HepG2 (cell line): ENCODE measurements at regions not wholly inside any gene's neighbourhood (a gene's known extent, or its start where the extent isn't known, plus 50 kb on each side); places are given as distances from the start of the nearest gene placed in this dataset.

ENCODE experiments used
- ATAC-seq: fragments of 200-7000 bp; cut with Tn5 transposase; 3 replicates; pipeline ENCODE4 v1.9.1; 2020; ENCODE audit warnings: mild to moderate bottlenecking, moderate library complexity
- BruUV-seq: library from RNA; stranded (reverse); fragments of 400-500 nt; replicated peaks from 2 replicates; lab custom pipeline; 2021; lab: Mats Ljungman, UMichigan
- CTCF ChIA-PET: fragments of 300-600 bp; formaldehyde crosslinking; extraction: SDS; loops from one replicate; lab custom pipeline; 2021; ENCODE audit warnings: low total read pairs, inconsistent platforms, low intra/inter-chr PET ratio; lab: Yijun Ruan, JAX
- POLR2A ChIA-PET: fragments of 350-600 bp; sonication (Branson Sonifier 250); formaldehyde crosslinking; loops from one replicate; lab custom pipeline; 2020; ENCODE audit warnings: antibody characterized with exemption, inconsistent platforms; lab: Yijun Ruan, JAX
- DNase-seq: peaks from one replicate; pipeline ENCODE4 v3.0.0-alpha.2; 2015; ENCODE audit warnings: low spot score
- FAIRE-seq: peaks from 3 replicates; lab custom pipeline; 2011; peaks lifted over from hg19 to GRCh38; lab: Jason Lieb, UNC
- H2AFZ ChIP-seq: one replicate; pipeline ENCODE4 v1.6.1; 2011; ENCODE audit warnings: low read length, inconsistent platforms
- H3K27ac ChIP-seq: fragments of 300-600 bp; 3 replicates; pipeline ENCODE4 v1.8.0; 2011; ENCODE audit warnings: mixed run types, mild to moderate bottlenecking, mixed read lengths, low read length, inconsistent platforms; ENCODE audit not compliant: insufficient read depth; ENCODE audit errors: extremely low read length
- H3K27me3 ChIP-seq, 2 experiments: fragments of 200-600 bp in 1 of 2; 2 replicates in 1 of 2; 3 replicates in 1 of 2; pipeline versions ENCODE4 v1.6.0 to v1.8.0; 2011; ENCODE audit warnings: low read length in 2 of 2, mild to moderate bottlenecking in 2 of 2, moderate library complexity in 2 of 2, inconsistent platforms in 1 of 2; ENCODE audit not compliant: insufficient read depth in 2 of 2, control insufficient read depth in 1 of 2
- H3K36me3 ChIP-seq, 2 experiments: fragments of 200-600 bp in 1 of 2; replicated peaks in 1 of 2; 2 replicates in 1 of 2; 3 replicates in 1 of 2; pipeline versions ENCODE4 v1.5.1 to v1.8.0; 2011; ENCODE audit warnings: low read length in 2 of 2, inconsistent platforms in 1 of 2; ENCODE audit not compliant: insufficient read depth in 2 of 2, control insufficient read depth in 1 of 2
- H3K4me1 ChIP-seq: 2 replicates; pipeline ENCODE4 v1.5.1; 2012; ENCODE audit warnings: low read length, inconsistent platforms; ENCODE audit not compliant: insufficient read depth
- H3K4me2 ChIP-seq: 2 replicates; pipeline ENCODE4 v1.6.0; 2011; ENCODE audit warnings: low read depth, low read length, inconsistent platforms
- H3K4me3 ChIP-seq, 3 experiments: fragments of 200-600 bp in 1 of 3; sonication (generic), shearing (Covaris generic) in 1 of 3; replicated peaks in 1 of 3; 2 replicates each; pipeline ENCODE4 v1.5.1; 2011 to 2016; ENCODE audit warnings: low read length in 3 of 3, inconsistent platforms in 2 of 3, low read depth in 2 of 3, mild to moderate bottlenecking in 2 of 3, control low read depth in 1 of 3, mixed read lengths in 1 of 3; ENCODE audit not compliant: insufficient read depth in 1 of 3
- H3K79me2 ChIP-seq: one replicate; pipeline ENCODE4 v1.6.1; 2011; ENCODE audit warnings: low read length, inconsistent platforms; ENCODE audit not compliant: insufficient read depth
- H3K9ac ChIP-seq: 2 replicates; pipeline ENCODE4 v1.6.0; 2011; ENCODE audit warnings: mild to moderate bottlenecking, low read depth, low read length, inconsistent platforms; ENCODE audit not compliant: insufficient read depth
- H3K9me3 ChIP-seq: 2 replicates; pipeline ENCODE4 v1.5.1; 2012; ENCODE audit warnings: mild to moderate bottlenecking, low read length
- H4K20me1 ChIP-seq: 2 replicates; pipeline ENCODE4 v1.6.0; 2011; ENCODE audit warnings: inconsistent platforms, mild to moderate bottlenecking, low read length, moderate library complexity; ENCODE audit not compliant: insufficient read depth
- HNF4A ChIP-seq: sonication (generic); formaldehyde crosslinking; IDR thresholded peaks from 2 replicates; pipeline ENCODE4 v1.4.0; 2020; ENCODE audit warnings: missing genetic modification reagents
- IKZF1 ChIP-seq: fragments of 450-650 bp; IDR thresholded peaks from 2 replicates; pipeline ENCODE4 v1.7.1; 2016
- JUND ChIP-seq: sonication (generic); formaldehyde crosslinking; IDR thresholded peaks from 2 replicates; pipeline ENCODE4 v1.8.0; 2022; ENCODE audit warnings: mild to moderate bottlenecking, missing genetic modification reagents
- RAD21 ChIP-seq: fragments of 450-650 bp; formaldehyde crosslinking; IDR thresholded peaks from 2 replicates; pipeline ENCODE4 v1.5.0; 2020; ENCODE audit warnings: mild to moderate bottlenecking
- SMAD1 ChIP-seq: sonication (generic); formaldehyde crosslinking; IDR thresholded peaks from 2 replicates; pipeline ENCODE4 v1.4.0; 2020; ENCODE audit warnings: missing genetic modification reagents, low read depth, mild to moderate bottlenecking, borderline replicate concordance
- STAT5B ChIP-seq: sonication (generic); formaldehyde crosslinking; IDR thresholded peaks from 2 replicates; pipeline ENCODE4 v1.4.0; 2020; ENCODE audit warnings: missing genetic modification reagents
- TCF7L2 ChIP-seq: IDR thresholded peaks from 2 replicates; pipeline ENCODE4 v1.6.1; 2011; ENCODE audit warnings: mild to moderate bottlenecking, low read depth, low read length, moderate library complexity
- TGIF2 ChIP-seq: IDR thresholded peaks from 2 replicates; pipeline ENCODE4 v1.6.1; 2016; ENCODE audit warnings: control low read depth, missing compliant biosample characterization
- ZFP36 ChIP-seq: fragments of 150-350 bp; IDR thresholded peaks from 2 replicates; pipeline ENCODE4 v1.6.1; 2018; ENCODE audit warnings: borderline replicate concordance, low read length, low read depth; ENCODE audit not compliant: partially characterized antibody
- ZNF251 ChIP-seq: sonication (generic); formaldehyde crosslinking; IDR thresholded peaks from 2 replicates; pipeline ENCODE4 v1.9.0; 2021; ENCODE audit warnings: mild to moderate bottlenecking, missing genetic modification reagents
- ZNF446 ChIP-seq: sonication (generic); formaldehyde crosslinking; IDR thresholded peaks from 2 replicates; pipeline ENCODE4 v1.5.0; 2020; ENCODE audit warnings: mild to moderate bottlenecking, missing genetic modification reagents
- ZNF468 ChIP-seq: sonication (generic); formaldehyde crosslinking; IDR thresholded peaks from 2 replicates; pipeline ENCODE4 v1.8.0; 2022; ENCODE audit warnings: mild to moderate bottlenecking, moderate library complexity, missing genetic modification reagents
- ZNF589 ChIP-seq: sonication (generic); formaldehyde crosslinking; conservative IDR thresholded peaks from 2 replicates; pipeline ENCODE4 v1.8.0; 2022; ENCODE audit warnings: mild to moderate bottlenecking, moderate library complexity, missing genetic modification reagents
- in situ Hi-C: cut with HindIII; loops from 2 replicates; pipeline ENCODE4 v1.10.0; 2017; ENCODE audit warnings: low pct_unique_long_range_greater_than_20kb; ENCODE audit not compliant: extremely low pct_ligation_motif_present
- intact Hi-C: fragments of 100-400 bp; cut with micrococcal nuclease; formaldehyde crosslinking; loops from one replicate; pipeline ENCODE4 v1.10.0; 2022; ENCODE audit not compliant: unreplicated experiment
- TF ChIP-seq, protein P1 (sequence below): IDR thresholded peaks from 2 replicates; pipeline ENCODE4 v1.6.1; 2018; ENCODE audit warnings: missing genetic modification reagents

DNA sequence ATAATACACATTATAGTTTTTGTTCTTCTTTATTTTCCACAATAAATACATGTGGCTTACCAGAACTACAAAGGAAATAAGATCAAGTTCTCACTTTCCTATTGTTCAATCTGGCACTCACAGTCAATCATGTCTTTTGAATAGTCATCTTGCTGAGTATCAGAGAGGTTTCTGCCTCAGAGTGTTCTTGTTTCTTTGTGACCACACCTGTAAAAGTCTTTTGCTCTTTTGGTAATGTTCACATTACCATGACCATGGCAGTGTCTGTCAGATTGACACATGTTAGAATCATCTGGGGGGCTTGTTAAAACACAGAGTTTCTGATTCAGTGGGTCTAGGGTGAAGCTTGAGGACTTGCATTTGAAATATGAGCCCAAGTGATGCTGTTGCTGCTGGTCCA is 135.0 kb downstream of the SATB1 start:
- DNase-seq: no peak
- Histone ChIP-seq H3K4me1 (no peaks in the 10 kb centered on the region), H3K9me3 (no peaks in the 10 kb centered on the region), H3K27me3 (no peaks in the 10 kb centered on the region), H3K9ac (no peak overlapping the region), H2AFZ (no peak overlapping the region), H3K27ac (no peak overlapping the region), H3K4me2 (no peak overlapping the region), H3K36me3 (no peaks in the 10 kb centered on the region)
- CTCF ChIA-PET: no interaction called here
- no peak for TF ChIP-seq ZNF446
- TF ChIP-seq TGIF2: no peak
- no peak for TF ChIP-seq SMAD1 (CRISPR knock-in tag)
- no peak for TF ChIP-seq HNF4A (CRISPR knock-in tag)
- no peak for TF ChIP-seq ZFP36
- TF ChIP-seq ZNF589 (CRISPR knock-in tag): no peak
- no peak for TF ChIP-seq RAD21 (CRISPR knock-in tag)
- no peak for TF ChIP-seq IKZF1
- TF ChIP-seq ZNF251 (CRISPR knock-in tag): no peak
- TF ChIP-seq, protein P1, sequence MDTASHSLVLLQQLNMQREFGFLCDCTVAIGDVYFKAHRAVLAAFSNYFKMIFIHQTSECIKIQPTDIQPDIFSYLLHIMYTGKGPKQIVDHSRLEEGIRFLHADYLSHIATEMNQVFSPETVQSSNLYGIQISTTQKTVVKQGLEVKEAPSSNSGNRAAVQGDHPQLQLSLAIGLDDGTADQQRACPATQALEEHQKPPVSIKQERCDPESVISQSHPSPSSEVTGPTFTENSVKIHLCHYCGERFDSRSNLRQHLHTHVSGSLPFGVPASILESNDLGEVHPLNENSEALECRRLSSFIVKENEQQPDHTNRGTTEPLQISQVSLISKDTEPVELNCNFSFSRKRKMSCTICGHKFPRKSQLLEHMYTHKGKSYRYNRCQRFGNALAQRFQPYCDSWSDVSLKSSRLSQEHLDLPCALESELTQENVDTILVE (CRISPR knock-in tag): no peak
- no peak for TF ChIP-seq TCF7L2
- no peak for TF ChIP-seq STAT5B (CRISPR knock-in tag)
- no peak for TF ChIP-seq ZNF468 (CRISPR knock-in tag)
- no peak for TF ChIP-seq JUND (CRISPR knock-in tag)
- TF ChIP-seq, all 625 proteins: peak for 0
- POLR2A ChIA-PET: no interaction called here
- no TSS peak for BruUV-seq
- H4K20me1 ChIP-seq: no peaks in the 10 kb centered on the region
- H3K4me3 ChIP-seq: no peak overlapping the region
- FAIRE-seq: no peak
- no peaks in the 10 kb centered on the region for H3K79me2 ChIP-seq
- in situ Hi-C loops (no loop called here), intact Hi-C loops (loop anchor here (10.0 kb wide), 1 partner anchor 395 kb away; no protein-coding TSS in a partner anchor)
- no peak for ATAC-seq
